HG02870 (cell line): ENCODE measurements at regions not wholly inside any gene's neighbourhood (a gene's known extent, or its start where the extent isn't known, plus 50 kb on each side); places are given as distances from the start of the nearest gene placed in this dataset.
"Not testable (repeated sequence)": the region's sequence is repeated elsewhere in the genome, so short reads cannot be mapped to it uniquely, and the experiment has no call there.

ENCODE experiments used
- ATAC-seq: cut with Tn5 transposase; IDR thresholded peaks from one replicate; pipeline ENCODE4 v1.9.1; 2021; ENCODE audit warnings: mild to moderate bottlenecking, moderate library complexity; ENCODE audit not compliant: unreplicated experiment

DNA sequence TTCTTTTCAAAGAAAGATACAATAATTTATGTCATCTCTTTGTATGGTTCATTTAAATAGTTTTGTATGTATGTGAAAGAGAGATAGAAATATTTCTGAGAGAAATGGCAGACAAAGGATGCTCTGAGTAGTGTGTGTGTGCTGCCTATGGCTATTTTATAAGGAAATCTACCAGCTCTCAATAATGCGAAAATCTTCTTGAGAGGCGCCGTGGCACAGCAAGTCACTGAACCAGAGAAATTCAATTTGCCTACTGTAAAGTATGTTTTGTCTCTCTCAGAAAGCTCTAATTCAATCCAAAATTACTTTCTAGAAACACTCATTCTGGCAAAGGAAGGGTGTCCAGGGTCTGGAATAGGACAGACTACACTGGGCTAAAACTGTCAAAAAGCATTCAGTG lies 1981.1 kb downstream of the EFNA5 start:
- no peak for ATAC-seq

DNA sequence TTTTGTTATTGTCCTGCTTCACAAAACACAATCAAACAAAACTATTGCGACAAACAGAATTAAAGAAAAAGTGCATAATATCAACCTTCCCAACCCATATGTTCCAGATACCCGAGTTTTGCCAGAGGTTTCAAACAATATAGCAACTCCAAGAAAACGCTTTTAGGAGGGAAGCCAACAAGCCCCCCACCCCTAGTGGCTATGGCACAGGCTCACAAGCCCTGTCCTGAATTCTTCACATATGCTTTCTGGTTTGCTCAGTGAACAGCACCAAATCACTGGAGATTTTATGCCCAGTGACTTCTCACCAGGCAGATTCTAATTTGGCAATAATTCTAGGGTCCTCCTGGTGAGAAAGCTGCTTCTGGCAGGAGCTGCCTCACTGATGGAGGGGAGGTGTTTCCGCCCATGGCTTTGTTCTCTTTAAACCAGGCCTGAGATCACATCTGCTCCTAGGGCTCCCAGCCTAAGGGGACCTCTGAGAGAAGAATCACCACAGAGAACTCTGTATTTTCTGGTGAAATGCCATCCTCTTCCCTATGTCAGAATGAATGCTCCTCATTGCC lies 1982.4 kb downstream of the EFNA5 start:
- no peak for ATAC-seq

DNA sequence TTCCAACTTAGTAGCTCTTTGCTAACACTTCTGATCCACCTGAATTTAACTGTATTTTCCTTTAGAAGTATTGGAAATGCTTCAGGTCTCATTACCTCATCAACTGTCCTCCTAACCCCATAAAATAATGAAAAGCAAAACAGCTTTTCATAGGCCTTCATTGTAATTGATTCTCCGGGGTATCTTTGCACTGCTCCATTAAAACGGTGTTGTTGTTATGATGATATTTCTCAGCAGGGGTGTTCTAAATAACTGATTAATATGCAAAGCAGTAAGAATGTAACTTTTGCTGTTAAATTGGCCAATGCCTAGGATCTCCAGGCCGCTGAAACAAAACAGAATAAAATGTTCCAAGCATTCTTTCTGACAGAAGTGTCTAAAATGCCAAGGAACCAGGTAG lies 1983.2 kb downstream of the EFNA5 start:
- ATAC-seq = no peak

DNA sequence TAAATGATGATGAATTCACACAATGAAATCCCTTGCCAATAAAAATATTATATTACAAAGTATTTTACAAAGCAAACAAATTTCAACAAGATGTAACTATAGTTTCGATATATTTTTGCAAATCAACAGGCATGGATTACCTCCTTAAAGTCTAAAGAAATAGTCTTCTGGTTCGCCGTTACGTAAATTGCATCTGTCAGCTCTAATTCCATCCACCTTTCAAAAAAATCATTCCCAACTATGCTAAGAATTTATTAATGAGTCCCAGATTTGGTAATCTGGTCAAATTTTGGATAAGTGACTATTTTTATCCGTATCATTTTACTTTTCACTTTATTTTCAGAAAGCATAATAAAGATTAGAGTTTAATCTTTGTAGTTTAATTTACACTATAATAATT lies 1984.9 kb downstream of the EFNA5 start:
- ATAC-seq = no peak

DNA sequence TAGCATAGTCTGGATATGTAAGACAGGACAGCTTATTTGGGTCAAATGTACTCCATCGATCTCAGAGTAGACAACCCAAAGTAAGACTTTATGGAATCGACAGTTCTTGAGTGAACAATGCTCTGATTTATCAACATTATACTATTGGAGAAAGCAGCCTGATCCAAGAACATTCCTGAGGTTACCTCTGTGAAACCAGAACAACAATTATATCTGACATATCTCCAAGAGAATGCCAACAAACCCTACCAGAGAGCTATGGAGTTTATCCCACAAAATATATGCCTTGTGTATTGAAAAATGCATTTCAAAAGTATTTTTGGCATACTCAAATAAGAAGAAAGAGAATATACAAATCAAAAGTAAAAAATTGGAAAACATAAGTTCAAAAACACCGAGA lies 1985.9 kb downstream of the EFNA5 start:
- ATAC-seq = no peak

DNA sequence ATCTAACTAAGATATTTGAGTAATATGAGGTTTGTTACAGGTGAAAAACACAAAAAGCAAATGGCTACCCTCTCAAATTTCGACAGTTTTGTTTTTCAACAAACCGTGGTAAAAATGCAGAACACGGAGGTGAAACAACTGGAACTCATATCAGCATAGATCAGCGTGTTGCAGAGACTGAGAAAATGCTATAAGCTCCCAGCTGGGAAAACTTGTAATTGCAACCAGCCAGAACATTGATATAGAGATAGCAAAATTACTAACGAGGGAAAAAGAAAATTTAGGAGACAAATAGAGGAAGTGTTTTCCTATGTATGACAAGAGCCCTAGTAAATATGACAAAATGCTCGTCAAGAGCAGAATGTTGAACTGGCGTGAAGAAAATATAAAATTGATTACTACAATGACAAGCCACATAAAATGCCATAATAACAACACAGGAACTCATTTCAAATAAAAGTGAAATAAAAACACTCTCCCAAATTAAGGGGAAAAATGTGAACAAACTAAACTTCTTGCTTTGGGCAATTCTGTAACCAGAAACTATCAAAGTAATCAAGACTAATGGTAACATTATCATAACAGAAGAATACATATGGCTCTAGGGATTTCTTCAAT lies 1989.8 kb downstream of the EFNA5 start:
- no peak for ATAC-seq

DNA sequence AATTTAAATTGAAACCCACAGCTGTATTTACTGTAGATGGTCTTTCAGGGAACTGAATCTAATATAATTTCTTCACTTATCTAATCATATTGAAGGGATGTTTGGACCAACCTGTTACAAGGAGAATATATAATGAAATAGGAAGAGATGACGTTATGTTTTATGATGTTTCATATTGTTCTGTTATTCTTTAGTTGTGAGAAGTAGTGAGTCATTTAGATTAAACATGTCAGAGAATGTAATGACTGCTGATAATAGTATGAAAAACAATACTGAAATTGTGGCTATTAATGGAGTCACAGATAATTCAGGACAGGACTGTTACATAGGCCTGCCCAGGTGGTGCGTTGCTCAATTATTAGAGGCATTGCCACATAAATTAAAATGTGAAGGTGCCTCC lies 1993.4 kb downstream of the EFNA5 start:
- ATAC-seq = no peak

DNA sequence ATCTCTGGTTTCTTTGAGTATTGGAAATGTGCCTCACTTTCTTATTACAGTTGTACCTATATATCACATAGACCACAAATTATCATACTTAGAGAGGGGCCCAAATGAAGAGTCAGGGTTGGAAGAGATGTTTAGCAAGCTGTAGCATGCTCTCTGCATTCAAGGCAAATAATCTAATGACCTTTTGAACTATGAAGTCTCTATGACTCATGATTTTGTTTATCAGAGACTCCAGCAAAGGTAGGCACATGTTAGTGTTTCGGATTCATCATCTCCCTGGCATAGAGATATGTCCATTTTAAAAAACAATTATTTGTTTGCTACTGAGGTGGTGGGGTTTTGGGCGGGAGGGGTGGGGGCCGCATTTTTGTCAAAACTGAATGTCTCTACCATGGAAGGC lies 2000.1 kb downstream of the EFNA5 start:
- ATAC-seq = no peak

DNA sequence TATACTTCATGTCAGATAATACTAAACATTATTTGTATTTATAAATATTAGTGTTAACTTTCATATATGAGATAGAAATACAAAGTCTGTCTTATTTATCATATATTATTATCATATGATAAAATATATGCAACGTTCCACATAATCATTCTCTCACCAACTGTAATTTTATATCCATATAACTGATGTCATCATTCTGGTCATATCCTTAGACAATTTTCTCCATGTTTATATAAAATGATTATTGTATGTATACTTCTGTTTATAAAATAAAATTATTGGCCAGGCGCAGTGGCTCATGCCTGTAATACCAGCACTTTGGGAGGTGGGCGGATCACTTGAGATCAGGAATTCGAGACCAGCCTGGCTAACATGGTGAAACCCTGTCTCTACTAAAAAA lies 2007.1 kb downstream of the EFNA5 start:
- no peak for ATAC-seq

DNA sequence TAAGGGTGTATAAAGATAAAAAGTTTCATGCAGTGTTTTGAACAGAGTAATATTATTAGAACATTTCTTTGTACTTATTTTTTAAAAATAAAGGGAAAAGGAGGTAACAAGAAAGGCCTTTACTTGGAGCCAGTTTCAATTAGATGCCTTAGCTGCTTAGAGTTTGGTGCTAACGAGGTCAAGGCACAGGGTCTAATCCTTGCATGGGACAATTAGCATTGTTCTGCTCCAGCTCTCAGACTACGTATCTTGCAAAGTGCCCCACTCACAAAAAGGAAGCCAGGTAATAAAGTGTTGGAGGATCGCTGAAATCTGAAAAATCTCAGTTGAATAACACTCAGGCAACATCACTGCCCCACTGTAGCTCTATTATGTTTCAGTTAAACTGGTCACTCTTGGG lies 2011.3 kb downstream of the EFNA5 start:
- no peak for ATAC-seq

DNA sequence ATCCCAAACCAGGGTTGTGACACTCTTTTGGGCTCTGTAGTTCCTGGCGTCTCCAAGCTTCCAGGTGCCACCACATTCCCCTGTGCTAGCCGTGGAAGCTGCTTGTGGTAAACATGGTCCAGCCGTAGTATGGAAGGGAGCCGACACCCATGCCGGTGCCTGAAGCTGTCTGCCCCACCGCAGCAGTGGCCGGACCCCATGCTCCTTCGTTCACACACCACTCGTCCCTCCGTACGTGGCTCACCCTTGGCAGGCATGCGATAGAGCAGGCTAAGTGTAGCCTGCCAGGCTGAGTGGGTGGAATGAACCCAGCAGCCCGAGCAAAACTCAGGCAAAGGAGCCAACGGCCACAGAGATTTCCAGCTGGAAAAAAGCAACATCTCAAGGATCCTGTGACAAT lies 2030.4 kb downstream of the EFNA5 start:
- ATAC-seq = no peak

DNA sequence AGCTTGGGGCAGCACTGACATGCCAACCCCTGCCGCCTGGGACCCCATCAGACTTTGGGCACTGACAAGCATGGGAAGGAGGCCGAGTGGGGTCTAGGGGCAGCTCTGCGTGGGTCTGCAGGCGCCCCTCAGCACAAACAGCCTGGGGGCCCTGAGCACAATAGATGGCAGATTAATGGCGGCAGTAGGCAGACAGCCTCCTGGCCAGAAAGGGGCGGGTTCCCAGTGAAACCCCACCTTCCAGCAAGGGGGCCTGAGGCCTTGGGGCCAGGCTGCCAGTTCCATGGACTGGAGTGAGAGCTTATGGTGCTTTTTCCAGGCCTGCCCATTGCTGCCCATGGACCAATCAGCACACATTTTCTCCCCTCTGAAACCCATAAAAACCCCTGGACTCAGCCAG lies 2031.2 kb downstream of the EFNA5 start:
- no peak for ATAC-seq

DNA sequence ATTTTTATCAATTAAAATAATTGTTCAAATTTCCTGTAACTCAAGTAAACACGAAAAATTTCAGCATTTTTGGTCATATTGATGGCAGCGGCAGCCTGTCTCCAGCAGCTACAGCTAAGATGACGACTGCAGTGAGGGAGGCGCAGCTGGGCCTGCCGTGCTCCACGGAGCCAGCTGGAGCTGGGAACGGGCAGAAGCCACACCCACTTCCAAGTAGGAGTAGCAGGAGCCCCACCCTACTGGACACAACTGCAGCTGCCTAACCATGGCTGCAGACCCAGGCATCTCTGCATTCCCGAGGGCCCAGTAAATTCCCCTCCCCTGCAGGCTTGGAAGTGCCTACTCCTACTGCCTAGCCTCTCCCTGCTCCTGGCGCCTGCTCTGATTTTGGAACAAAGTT lies 2031.7 kb downstream of the EFNA5 start:
- ATAC-seq = no peak

DNA sequence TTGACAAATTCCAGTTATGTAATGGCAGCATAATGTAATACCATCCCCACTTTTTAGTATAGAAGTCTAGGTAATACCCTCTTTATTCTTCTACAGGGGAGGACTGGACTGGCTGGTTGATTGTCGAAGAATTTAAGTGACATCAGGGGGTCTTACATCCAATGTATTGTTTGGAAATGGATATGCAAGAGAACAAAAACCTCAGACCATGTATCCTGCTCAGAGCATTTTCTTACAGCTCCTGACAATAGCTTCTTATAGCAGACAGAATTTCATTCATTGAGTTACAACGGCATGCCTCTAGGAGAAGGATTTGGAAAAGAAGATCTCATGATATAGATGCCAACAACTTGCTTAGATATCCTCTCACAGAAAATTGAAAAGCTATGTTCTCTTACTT lies 2032.3 kb downstream of the EFNA5 start:
- ATAC-seq = no peak

DNA sequence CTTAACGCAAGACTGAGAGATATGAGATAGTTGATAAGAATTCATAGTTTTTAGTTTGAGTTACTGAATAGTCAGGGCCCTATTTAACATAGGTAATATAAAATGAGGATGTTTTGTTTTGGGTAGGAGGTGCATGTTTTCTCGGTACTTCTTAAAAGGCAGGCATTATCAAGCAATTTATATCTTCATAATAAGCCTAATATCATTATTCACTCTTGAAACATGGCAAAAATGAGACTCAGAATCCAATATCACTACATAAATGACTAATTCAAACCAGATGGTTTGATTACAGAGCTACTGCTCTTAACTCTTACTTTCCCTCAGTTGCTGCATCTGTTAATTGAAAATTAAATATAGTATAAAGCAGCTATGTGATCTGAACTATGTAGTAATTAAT lies 2038.7 kb downstream of the EFNA5 start:
- ATAC-seq = no peak

DNA sequence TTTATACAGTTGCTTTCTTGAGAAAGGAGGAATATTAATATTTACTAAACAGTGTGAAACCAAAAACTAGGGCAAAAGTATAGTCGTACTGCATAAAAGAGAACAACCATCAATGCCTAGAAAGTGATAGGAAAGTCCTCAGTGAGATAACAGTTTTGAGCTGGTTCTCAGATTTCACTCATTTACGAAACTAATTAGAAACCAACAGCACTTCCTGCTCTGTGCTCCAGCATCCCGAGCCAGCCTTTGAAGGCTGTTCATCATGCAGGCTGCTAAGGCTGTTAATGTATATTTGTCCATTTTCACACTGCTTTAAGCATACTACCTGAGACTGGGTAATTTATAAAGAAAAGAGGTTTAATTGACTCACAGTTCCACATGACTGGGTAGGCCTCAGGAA lies 2039.9 kb downstream of the EFNA5 start:
- ATAC-seq = no peak

DNA sequence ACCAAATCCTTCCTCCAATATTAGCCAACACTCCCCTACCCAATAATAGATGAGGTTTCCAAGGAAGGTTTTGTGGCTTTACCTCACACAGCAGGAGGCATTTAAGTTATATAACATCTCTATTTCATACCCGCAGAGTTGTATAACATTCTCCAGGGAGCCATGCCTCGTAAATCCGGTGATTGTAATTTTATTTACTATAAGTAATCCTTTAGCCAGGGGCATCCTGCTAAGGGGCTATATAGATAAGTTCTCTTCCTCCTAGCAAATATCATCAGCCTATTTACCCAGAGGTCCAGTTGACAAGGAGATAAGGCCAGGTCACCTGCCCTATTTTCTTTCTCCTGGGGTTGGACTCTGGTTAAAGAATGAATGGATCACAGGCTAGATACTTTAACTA lies 2051.0 kb downstream of the EFNA5 start:
- ATAC-seq = no peak

DNA sequence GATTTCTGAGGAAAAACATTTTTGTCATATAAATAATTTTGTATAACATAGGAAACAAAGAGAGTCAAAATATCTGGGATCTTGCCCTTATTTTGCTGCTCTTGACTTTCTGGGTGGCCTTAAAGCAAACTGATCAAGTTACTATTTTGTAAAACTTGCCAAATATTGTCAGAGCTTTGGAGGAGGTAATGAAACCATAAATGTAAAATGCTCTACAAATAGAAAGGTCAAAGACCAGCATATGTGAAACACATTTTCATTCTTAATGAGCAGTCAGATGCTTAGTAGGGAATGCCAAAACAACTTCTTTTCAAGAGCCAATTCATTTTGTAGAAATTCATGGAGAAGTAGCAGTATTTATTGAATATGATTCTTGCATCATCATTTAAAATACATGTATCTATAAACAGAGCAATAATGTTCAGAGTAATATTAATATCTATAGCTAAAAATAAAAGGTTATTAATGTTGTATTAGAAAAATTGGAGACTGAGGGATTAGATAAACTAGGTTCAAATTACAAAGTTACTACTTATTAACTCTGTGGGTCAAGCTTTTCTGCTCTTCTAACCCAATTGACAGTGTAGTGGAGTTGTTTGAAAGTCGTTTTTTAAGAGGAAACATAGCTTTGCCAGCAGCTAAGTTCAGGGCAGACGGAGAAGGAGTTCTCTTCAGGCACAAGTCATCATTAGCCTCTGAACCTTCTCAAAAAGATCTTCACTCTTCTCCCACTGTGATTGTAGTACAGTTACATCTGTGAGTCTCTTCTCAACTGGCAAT lies 2053.1 kb downstream of the EFNA5 start:
- no peak for ATAC-seq

DNA sequence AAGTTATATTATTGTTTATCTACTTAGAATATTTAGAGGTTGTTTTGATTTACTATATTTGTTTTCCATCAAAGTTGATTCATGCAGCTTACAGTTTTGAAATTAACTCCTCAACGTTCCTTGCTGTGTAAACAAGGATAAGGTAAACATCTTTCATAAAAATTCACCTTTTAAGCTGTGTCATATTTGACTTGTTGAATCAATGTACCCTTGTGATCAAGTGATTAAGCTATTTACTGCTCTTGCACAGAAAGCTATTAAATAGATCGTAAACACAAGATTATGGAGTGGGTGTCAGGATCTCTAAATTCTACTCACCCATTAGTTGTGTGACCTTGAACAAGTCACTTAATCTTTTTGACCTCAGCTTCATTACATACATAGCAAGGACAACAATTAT lies 2054.0 kb upstream of the NUDT12 start:
- ATAC-seq = no peak

DNA sequence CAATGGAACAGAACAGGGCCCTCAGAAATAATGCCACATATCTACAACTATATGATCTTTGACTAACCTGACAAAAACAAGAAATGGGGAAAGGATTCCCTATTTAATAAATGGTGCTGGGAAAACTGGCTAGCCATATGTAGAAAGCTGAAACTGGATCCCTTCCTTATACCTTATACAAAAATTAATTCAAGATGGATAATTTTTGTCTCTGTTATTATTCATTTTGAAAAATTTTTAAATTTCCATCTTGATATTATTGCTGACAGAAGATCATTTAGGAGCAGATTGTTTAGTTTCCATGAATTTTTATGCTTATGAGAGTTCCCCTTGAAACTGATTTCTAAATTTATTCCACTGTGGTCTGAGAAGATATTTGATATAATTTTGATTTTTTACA lies 2039.8 kb upstream of the NUDT12 start:
- not testable (repeated sequence) for ATAC-seq

DNA sequence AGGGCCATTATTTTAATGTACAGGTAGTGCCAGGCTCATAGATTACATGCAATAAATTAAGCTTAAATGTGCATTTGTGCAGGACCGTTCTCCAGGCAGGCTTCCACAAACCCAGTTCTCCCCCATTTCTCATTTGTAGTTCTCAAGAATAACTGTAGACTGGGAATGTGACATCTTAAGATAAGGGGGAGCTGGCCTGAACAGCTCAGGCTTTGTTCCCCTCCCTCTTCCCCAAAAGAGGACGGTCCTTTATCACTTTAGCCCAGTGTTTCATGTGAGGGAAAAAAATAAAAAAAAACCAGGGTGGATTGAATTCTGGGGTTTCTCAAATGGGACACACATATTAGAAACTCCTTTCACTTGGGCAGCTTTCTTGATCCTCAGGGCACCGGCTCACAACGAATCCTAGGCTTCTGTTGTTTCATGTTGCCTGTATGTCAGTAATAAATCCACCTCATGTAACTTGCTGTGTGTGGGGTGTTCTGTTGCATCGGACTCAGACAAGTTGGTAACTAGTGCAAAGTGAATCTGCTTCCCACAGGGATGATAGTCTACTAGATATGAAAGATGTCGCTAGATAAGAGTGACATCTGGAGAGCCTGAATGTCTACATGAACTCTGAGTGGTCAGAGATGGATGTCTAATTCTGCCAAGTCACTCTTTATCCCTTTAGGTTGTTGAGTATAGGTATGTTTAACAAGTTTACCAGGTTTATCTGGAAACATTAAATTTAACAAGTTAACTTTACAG lies 2030.6 kb upstream of the NUDT12 start:
- ATAC-seq = no peak
